ENCODE measurements at regions not wholly inside any gene's neighbourhood (a gene's known extent, or its start where the extent isn't known, plus 50 kb on each side); places are given as distances from the start of the nearest gene placed in this dataset.

DNA sequence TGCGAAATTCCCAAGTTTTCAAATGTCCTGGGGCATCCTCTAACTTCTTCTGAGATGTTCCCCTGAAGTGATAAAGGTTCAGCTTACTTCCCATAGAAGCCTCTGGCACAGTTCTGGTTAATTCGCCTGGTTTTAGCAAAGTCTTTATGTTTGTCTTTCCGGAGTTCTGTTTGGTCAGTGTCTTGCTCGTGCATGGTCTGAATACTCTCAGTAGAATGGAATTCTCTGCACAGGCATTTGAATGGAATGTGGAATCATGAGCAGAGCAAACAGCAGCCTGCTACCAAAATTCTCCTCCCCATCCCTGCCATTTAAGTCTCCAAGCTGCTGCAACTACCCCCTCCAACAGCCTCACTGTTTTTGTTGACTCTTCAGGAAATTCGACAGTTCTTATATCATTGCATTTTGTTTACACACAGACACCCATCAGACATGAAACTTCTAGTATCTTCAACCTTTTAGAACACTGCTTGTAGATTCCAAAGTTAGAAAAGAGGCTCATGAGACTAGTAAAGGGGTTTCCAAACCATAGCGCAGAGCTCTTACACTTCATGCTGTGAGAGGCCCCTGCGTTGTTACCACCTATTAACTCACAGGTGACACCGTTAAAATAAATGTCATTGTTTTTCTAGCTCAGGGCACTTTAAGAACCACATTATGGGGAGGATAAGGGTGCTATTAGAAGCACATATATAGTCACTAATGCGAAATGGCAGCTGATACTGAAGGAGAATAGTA is 129.7 kb downstream of the PLCE1 start:
- TF ChIP-seq POLR2A (IDR thresholded peaks at IDR 0.05): no peak
- TF ChIP-seq CTCF (IDR thresholded peaks at IDR 0.05): no peak

All from right lobe of liver (tissue), 4 donors.